Activated naive CD4-positive, alpha-beta T cell treated with anti-CD3 and anti-CD28 coated beads, Interleukin-2, amount 10 ng/mL, durations not matched to agents 7 days and 5 days (primary cell): ENCODE measurements at regions not wholly inside any gene's neighbourhood (a gene's known extent, or its start where the extent isn't known, plus 50 kb on each side); places are given as distances from the start of the nearest gene placed in this dataset.

Experiments
- CTCF ChIA-PET: fragments of 350-600 bp; sonication (Branson Sonifier 250); formaldehyde crosslinking; loops from one replicate; lab custom pipeline; 2021; ENCODE audit warnings: antibody characterized with exemption; lab: Charles Lee
- DNase-seq: peaks from one replicate; pipeline ENCODE4 v3.0.0-alpha.2; 2020
- H3K27ac Mint-ChIP-seq: one replicate; pipeline ENCODE4 v1.8.0; 2021; ENCODE audit warnings: mild to moderate bottlenecking, moderate library complexity, mixed read lengths
- H3K27me3 Mint-ChIP-seq: one replicate; pipeline ENCODE4 v1.8.0; 2021; ENCODE audit warnings: mild to moderate bottlenecking, mixed read lengths
- H3K36me3 Mint-ChIP-seq: one replicate; pipeline ENCODE4 v1.8.0; 2021; ENCODE audit warnings: mixed read lengths
- H3K4me1 Mint-ChIP-seq: one replicate; pipeline ENCODE4 v1.8.0; 2021; ENCODE audit warnings: mixed read lengths
- H3K4me3 Mint-ChIP-seq: one replicate; pipeline ENCODE4 v1.8.0; 2021; ENCODE audit warnings: mild to moderate bottlenecking, moderate library complexity, mixed read lengths
- H3K9me3 Mint-ChIP-seq: one replicate; pipeline ENCODE4 v1.8.0; 2021; ENCODE audit warnings: mixed read lengths

DNA sequence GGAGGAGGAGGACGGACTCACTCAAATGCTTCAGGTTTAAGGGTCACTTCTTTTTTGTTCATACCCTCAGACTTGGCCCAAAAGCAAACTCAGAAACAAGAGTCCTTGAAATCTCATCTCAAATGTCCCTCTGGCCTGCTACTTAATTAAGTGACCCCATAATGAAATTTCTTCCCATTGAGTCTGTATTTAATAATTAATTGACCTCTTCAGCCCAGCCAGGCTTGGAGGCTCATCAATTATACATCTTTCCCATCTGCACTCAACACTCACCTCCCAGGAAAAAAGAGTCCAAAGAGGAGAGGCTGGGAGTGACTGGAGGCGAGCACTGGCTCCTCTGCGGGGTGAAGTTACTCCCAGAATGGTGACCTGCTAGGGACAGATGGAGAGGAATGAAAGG lies 90.5 kb upstream of the EYA2 start:
- Mint-ChIP-seq H3K27ac (no peak overlapping the region), H3K4me3 (no peak overlapping the region), H3K27me3 (peaks cover 37% of the 10 kb centered on the region), H3K36me3 (no peaks in the 10 kb centered on the region), H3K9me3 (no peaks in the 10 kb centered on the region), H3K4me1 (no peaks in the 10 kb centered on the region)
- DNase-seq: no peak
- CTCF ChIA-PET: no interaction called here

DNA sequence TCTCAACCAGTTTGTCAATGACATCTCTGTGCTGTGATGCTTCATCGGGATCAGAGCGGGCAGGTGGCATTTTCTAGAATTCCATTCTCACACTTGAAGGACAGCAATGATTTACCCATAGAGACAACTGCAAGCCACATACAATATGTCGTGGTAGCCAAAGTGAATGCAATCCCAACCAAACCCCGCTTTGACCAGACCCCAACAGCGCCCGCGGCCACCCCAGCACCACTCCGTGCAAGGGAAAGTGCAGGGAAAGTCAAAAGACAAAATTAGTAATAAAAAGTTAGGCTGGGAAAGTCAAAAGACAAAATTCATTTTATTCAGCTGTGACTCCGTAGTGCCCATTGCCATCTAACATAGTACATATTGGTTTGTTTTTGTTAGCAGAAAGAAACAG lies 88.8 kb upstream of the EYA2 start:
- DNase-seq: no peak
- Mint-ChIP-seq H3K27me3 (peaks cover 54% of the 10 kb centered on the region), H3K27ac (no peak overlapping the region), H3K36me3 (no peaks in the 10 kb centered on the region), H3K9me3 (no peaks in the 10 kb centered on the region), H3K4me1 (no peaks in the 10 kb centered on the region), H3K4me3 (no peak overlapping the region)
- CTCF ChIA-PET: no interaction called here

GRCh38 chr20:46807998-46808397 lies 86.6 kb upstream of the EYA2 start:
- Mint-ChIP-seq H3K9me3 (no peaks in the 10 kb centered on the region), H3K4me1 (no peaks in the 10 kb centered on the region), H3K4me3 (no peak overlapping the region), H3K27ac (no peak overlapping the region), H3K27me3 (peaks cover 69% of the 10 kb centered on the region), H3K36me3 (no peaks in the 10 kb centered on the region)
- CTCF ChIA-PET: no interaction called here
- no peak for DNase-seq

DNA sequence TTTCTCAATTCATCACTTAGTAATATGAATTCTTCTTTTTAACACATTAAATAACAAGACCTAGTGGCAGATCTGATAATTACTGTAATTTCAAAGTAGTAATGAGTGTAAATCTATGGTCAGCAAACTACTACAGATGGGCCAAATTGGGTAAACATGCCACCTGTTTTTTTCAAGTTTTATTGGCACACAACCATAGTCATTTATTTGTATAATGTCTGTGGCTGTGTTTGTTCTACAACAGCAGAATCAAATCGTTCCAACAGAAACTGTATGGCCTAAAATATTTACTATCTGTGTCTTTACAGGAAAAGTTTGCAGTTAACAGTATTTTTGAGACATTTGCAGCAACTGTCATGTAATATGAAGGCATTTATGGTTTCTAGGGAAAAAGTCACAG lies 86.1 kb upstream of the EYA2 start:
- H3K27me3 Mint-ChIP-seq: peaks cover 68% of the 10 kb centered on the region

DNA sequence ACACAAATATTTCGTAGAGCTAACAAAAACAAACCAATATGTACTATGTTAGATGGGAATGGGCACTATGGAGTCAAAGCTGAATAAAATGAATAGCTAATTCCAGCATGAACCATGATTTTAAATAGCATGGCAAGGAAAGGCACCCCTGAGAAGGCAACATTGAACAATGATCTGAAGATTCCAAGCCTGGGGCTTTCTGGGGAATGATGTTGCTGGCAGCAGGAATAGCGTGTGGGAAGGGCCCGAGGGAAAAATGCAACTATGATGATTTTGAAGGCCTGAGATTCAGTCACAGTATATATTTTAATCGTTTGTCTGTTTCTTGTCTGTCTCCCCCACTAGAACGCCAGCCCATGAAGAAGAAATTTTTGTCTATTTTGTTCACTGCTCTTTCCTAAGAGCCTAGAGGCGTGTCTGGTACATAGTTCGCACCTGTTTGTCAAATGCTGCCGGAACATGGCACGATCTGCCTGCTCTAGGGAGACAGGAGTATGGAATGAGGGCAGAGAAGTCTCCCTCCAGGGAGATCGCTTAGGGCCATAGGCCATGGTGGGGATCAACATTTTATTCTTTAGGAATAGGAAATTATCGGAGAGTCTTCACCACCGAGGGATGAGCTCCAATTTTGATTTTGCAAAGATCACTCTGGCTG lies 84.8 kb upstream of the EYA2 start:
- H3K27me3 Mint-ChIP-seq: peaks cover 63% of the 10 kb centered on the region
- DNase-seq: no peak
- CTCF ChIA-PET: no interaction called here
- no peaks in the 10 kb centered on the region for H3K9me3 Mint-ChIP-seq
- H3K4me3 Mint-ChIP-seq: no peak overlapping the region
- no peaks in the 10 kb centered on the region for H3K4me1 Mint-ChIP-seq
- no peaks in the 10 kb centered on the region for H3K36me3 Mint-ChIP-seq
- H3K27ac Mint-ChIP-seq: no peak overlapping the region

More for the DNA sequence above, 86.1 kb upstream of the EYA2 start:
- no peak overlapping the region for H3K4me3 Mint-ChIP-seq
- no peaks in the 10 kb centered on the region for H3K4me1 Mint-ChIP-seq
- CTCF ChIA-PET: no interaction called here
- H3K27ac Mint-ChIP-seq: no peak overlapping the region
- H3K36me3 Mint-ChIP-seq: no peaks in the 10 kb centered on the region
- no peak for DNase-seq
- no peaks in the 10 kb centered on the region for H3K9me3 Mint-ChIP-seq

DNA sequence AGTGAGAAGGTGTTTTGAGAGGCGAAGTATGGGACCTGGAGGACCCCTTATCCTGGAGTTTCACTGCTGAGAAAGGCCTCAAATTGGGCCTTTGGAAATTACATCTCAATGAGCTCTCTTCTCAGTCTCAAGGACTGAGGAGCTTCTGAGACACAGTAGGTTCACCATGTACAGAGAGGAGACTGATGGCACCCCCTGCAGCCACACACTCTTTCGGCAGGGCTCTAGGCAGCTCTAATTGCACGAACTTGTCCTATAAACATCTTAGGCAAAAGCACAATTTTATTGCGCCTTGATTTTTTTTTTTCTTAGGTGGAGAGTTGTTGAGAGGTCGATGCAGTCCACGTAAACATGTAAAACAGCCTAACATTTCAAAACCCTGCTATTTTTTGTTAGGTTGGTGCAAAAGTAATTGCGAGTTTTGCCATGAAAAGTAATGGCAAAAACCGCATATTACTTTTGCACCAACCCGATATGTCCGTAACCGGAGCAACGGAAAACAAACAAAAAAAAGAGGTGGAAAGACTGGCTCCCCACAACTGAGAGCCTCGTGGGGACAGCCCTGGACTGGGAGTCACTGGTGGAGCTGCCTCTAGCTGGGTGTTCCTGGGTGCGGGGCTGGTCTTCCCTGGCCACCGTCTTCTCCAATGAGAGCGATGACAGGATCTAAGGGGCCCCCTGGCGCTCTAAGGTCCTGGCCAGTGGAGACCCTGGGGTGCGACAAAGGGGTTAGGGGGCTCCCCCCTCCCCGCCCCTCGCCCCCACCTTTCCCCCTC lies 84.0 kb upstream of the EYA2 start:
- Mint-ChIP-seq H3K9me3 (no peaks in the 10 kb centered on the region), H3K4me3 (no peak overlapping the region), H3K27ac (no peak overlapping the region), H3K4me1 (no peaks in the 10 kb centered on the region), H3K36me3 (no peaks in the 10 kb centered on the region), H3K27me3 (peaks cover 64% of the 10 kb centered on the region)
- CTCF ChIA-PET: no interaction called here
- DNase-seq: no peak

- no peak overlapping the region for H3K4me3 Mint-ChIP-seq
- H3K27me3 Mint-ChIP-seq: peaks cover 68% of the 10 kb centered on the region
- CTCF ChIA-PET: no interaction called here
- H3K27ac Mint-ChIP-seq: no peak overlapping the region
- no peaks in the 10 kb centered on the region for H3K36me3 Mint-ChIP-seq
- no peak for DNase-seq
- no peaks in the 10 kb centered on the region for H3K9me3 Mint-ChIP-seq
- no peaks in the 10 kb centered on the region for H3K4me1 Mint-ChIP-seq
Observed at GRCh38 chr20:46811224-46812084, 83.2 kb upstream of the EYA2 start.

- Mint-ChIP-seq H3K27me3 (peaks cover 52% of the 10 kb centered on the region), H3K4me1 (no peaks in the 10 kb centered on the region), H3K27ac (no peak overlapping the region), H3K9me3 (no peaks in the 10 kb centered on the region), H3K4me3 (no peak overlapping the region), H3K36me3 (no peaks in the 10 kb centered on the region)
- CTCF ChIA-PET: no interaction called here
- DNase-seq: no peak
Observed at GRCh38 chr20:46814366-46815232, 80.0 kb upstream of the EYA2 start.

DNA sequence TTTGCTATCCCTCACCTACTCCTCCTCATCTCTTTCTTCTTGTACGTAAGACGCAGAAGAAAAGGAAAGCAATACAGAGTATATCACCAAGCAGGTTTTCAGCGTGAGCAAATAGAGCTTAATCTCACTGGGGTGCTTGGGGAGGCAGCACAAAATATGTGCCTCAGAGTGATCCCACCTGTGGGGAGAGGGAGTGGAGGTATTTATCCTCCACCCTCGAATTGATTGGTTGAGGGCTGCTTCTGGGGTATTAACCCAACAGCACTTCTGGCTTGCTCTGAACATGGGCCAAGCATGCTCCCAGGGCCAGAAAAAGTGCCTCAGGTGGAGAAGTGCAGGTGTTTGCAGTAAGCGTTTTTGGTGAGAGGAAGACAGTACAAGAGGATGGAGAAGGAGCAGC lies 78.5 kb upstream of the EYA2 start:
- H3K4me1 Mint-ChIP-seq: no peaks in the 10 kb centered on the region
- peaks cover 37% of the 10 kb centered on the region for H3K27me3 Mint-ChIP-seq
- no peaks in the 10 kb centered on the region for H3K36me3 Mint-ChIP-seq

GRCh38 chr20:46816886-46817638 lies 77.6 kb upstream of the EYA2 start:
- Mint-ChIP-seq H3K9me3 (no peaks in the 10 kb centered on the region), H3K27ac (no peak overlapping the region), H3K27me3 (peaks cover 29% of the 10 kb centered on the region), H3K4me1 (no peaks in the 10 kb centered on the region), H3K36me3 (no peaks in the 10 kb centered on the region), H3K4me3 (no peak overlapping the region)
- no peak for DNase-seq
- CTCF ChIA-PET: interaction anchor here (0.7 kb wide), 1 partner anchor 234 kb away, joined by 4 read pairs; no protein-coding TSS in a partner anchor

More for the DNA sequence above, 78.5 kb upstream of the EYA2 start:
- CTCF ChIA-PET: no interaction called here
- no peak overlapping the region for H3K4me3 Mint-ChIP-seq
- H3K9me3 Mint-ChIP-seq: no peaks in the 10 kb centered on the region
- no peak overlapping the region for H3K27ac Mint-ChIP-seq
- no peak for DNase-seq

DNA sequence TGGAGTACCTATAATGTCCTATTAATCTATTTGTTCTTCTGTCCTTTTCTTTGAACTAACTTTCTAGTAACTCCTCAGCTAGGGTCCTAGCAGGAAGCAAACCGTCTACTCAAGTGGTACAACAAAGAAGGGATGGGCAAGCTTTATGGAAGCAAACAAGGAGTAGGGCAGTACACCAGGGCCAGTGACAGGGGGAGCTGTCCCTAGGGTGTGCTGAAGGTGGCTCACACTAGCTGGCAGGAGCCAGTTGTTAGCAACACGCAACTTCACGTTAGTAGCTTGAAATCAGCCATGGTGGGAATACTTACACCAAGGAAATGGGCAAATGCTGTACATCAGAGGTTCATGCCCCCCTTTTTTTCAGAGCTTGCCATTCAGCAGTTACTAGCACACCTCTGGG lies 74.0 kb upstream of the EYA2 start:
- Mint-ChIP-seq H3K4me1 (no peaks in the 10 kb centered on the region), H3K27me3 (peaks cover 13% of the 10 kb centered on the region)

DNA sequence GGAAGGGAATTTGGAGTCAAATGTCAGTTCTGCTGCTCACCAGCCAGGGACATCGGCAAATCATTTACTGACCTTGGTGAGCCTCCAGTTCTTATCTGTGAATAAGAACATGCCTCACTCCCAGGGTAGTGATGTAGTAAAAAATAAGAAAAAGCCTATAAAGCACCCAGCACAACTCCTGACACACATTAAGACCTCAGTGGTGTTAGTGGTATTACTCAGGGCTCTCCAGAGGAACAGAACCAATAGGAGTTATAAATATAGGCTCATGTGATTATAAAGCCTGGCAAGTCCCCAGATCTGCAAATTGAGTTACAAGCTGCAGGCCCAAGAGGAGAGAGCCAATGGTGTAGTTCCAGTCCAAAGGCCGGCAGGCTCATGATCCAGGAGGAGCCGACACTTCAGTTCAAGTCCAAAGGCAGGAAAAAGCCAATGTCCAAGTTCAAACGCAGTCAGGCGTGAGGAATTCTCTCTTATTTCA lies 71.3 kb upstream of the EYA2 start:
- H3K4me1 Mint-ChIP-seq: no peaks in the 10 kb centered on the region
- no peak overlapping the region for H3K4me3 Mint-ChIP-seq
- peaks cover 11% of the 10 kb centered on the region for H3K27me3 Mint-ChIP-seq
- no peak overlapping the region for H3K27ac Mint-ChIP-seq
- no peaks in the 10 kb centered on the region for H3K9me3 Mint-ChIP-seq
- H3K36me3 Mint-ChIP-seq: no peaks in the 10 kb centered on the region
- no peak for DNase-seq
- CTCF ChIA-PET: interaction anchor here (0.7 kb wide), 1 partner anchor 16 kb away, joined by 3 read pairs; no protein-coding TSS in a partner anchor

More for the DNA sequence above, 74.0 kb upstream of the EYA2 start:
- no peak overlapping the region for H3K4me3 Mint-ChIP-seq
- H3K9me3 Mint-ChIP-seq: no peaks in the 10 kb centered on the region
- H3K27ac Mint-ChIP-seq: no peak overlapping the region
- CTCF ChIA-PET: no interaction called here
- no peak for DNase-seq
- H3K36me3 Mint-ChIP-seq: no peaks in the 10 kb centered on the region

DNA sequence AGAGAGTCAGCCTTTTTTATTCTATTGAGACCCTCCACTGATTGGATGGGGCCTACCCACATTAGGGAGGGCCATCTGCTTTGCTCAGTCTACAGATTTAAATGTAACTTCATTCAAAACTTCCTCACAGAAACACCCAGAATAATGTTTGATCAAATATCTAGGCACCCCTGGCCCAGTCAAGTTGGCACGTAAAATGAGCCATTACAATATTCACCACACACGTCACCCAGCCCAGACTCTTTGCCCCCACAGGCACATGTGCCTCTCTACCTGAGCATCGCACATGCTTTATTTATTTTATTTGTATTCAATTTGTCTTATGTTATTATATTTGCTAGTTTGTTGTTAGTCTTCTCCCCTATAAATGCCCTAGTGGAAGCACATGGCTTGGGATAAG lies 70.9 kb upstream of the EYA2 start:
- no peak for DNase-seq
- H3K4me3 Mint-ChIP-seq: no peak overlapping the region
- H3K27me3 Mint-ChIP-seq: peaks cover 8% of the 10 kb centered on the region
- H3K27ac Mint-ChIP-seq: no peak overlapping the region
- H3K9me3 Mint-ChIP-seq: no peaks in the 10 kb centered on the region
- no peaks in the 10 kb centered on the region for H3K36me3 Mint-ChIP-seq
- CTCF ChIA-PET: interaction anchor here (0.7 kb wide), 1 partner anchor 15 kb away, joined by 3 read pairs; no protein-coding TSS in a partner anchor
- no peaks in the 10 kb centered on the region for H3K4me1 Mint-ChIP-seq
